ENCODE measurements at regions not wholly inside any gene's neighbourhood (a gene's known extent, or its start where the extent isn't known, plus 50 kb on each side); places are given as distances from the start of the nearest gene placed in this dataset.

DNA sequence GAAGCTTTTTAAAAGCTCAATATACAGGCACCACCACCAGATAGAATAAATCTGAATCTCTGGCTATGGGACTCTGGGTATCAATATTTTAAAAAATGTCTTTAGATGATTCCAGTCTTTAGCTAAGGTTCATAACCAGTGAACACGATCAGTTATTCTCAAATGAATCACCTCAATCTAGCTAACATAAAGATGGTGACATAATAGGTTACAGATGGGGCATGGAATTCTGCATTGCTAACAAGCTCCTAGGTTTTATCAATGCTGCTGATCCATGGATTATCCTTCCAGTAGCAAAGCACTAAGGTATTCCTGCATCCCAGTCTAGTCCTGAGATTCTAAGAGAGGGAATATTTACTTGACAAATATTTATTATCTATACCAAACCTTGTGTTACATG lies 415.5 kb upstream of the CDH11 start:
- no peak for TF ChIP-seq POLR2A (IDR thresholded peaks at IDR 0.05; ENCODE audit: low read depth, low read length)
- no peak for TF ChIP-seq POLR2AphosphoS5 (IDR thresholded peaks at IDR 0.05; ENCODE audit: low read depth, low read length)
- no peak for TF ChIP-seq TAF1 (IDR thresholded peaks at IDR 0.05; ENCODE audit: low read depth, low read length)
- no peak for TF ChIP-seq PAX5 (IDR thresholded peaks at IDR 0.05; ENCODE audit: insufficient read depth, low read length, severe bottlenecking)
